Uterus (tissue), 2 donors: ENCODE measurements at regions not wholly inside any gene's neighbourhood (a gene's known extent, or its start where the extent isn't known, plus 50 kb on each side); places are given as distances from the start of the nearest gene placed in this dataset.

ENCODE experiments used
- POLR2A ChIP-seq, 2 donors: fragments of 450-650 bp; IDR thresholded peaks; one replicate each; pipeline ENCODE4 v1.6.1; 2016; ENCODE audit warnings: antibody characterized with exemption in 2 of 2, mild to moderate bottlenecking in 1 of 2, moderate library complexity in 1 of 2
- TF ChIP-seq, protein P1 (sequence below), 4 experiments: fragments of 200-600 bp in 2 of 4; fragments of 450-650 bp in 2 of 4; sonication (generic) in 2 of 4; IDR thresholded peaks; one replicate each; pipeline ENCODE4 v1.5.1; 2016 to 2019; ENCODE audit warnings: antibody characterized with exemption in 4 of 4, mild to moderate bottlenecking in 2 of 4, moderate library complexity in 1 of 4

DNA sequence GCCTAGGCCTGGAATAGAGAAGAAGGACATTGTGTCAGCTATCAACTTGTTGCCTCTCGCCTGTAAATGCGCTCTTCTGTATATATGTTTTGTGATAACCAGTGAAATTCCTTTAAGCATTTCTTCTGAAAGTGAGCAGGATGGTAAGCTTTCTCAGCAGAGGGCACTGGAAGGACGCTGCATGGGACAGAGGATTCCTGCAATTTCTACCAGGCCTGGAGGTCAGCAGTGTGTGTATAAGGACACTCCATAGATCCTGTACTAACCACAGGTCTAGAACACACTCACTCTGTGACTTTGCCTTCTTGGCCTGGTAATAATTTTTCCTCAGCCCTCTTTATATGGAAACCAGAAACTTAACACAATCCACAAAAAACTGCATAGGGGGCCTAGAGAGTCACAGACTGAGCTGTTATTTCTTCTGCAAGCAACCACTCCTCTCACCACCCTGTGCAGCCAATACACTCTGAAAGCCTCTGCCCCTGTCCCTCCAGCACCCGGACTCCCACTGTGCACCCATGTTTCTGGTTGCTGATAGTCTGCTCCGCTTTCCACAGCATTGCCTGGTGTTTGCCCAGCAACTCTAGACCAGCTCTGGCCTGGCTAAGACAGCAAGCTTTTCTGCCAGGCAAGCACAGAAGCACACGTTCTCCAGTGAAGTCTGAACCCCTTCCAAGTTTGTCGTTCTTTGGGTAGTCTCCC lies 94.0 kb upstream of the RMST start:
- TF ChIP-seq POLR2A (IDR thresholded peaks at IDR 0.05): no peak
- TF ChIP-seq, protein P1, sequence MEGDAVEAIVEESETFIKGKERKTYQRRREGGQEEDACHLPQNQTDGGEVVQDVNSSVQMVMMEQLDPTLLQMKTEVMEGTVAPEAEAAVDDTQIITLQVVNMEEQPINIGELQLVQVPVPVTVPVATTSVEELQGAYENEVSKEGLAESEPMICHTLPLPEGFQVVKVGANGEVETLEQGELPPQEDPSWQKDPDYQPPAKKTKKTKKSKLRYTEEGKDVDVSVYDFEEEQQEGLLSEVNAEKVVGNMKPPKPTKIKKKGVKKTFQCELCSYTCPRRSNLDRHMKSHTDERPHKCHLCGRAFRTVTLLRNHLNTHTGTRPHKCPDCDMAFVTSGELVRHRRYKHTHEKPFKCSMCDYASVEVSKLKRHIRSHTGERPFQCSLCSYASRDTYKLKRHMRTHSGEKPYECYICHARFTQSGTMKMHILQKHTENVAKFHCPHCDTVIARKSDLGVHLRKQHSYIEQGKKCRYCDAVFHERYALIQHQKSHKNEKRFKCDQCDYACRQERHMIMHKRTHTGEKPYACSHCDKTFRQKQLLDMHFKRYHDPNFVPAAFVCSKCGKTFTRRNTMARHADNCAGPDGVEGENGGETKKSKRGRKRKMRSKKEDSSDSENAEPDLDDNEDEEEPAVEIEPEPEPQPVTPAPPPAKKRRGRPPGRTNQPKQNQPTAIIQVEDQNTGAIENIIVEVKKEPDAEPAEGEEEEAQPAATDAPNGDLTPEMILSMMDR (IDR thresholded peaks at IDR 0.05): no peak
